ENCODE measurements at regions not wholly inside any gene's neighbourhood (a gene's known extent, or its start where the extent isn't known, plus 50 kb on each side); places are given as distances from the start of the nearest gene placed in this dataset.

DNA sequence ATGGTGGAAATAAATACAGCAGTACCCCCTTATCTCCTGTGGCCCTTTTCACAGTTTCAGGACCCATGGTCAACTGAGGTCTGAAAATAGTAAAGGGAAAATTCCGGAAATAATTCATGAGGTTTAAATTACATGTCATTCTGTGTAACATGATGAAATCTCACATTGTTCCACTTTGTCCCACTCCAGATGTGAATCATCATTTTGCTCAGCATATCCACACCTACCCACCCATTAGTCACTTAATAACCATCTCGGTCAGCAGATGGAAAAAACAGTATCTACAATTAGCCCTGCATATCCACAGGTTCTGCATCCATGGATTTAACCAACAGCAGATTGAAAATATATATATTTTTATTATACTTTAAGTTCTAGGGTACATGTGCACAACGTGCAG, 86.9 kb upstream of the GORAB start:
- no peak overlapping the region for H2AFZ ChIP-seq (ENCODE audit: control insufficient read depth, low read length)
- TF ChIP-seq EZH2 (IDR thresholded peaks at IDR 0.05; ENCODE audit: low read length): no peak
- no peak for TF ChIP-seq CTCF (optimal IDR thresholded peaks at IDR 0.05 in 1 of 3, IDR thresholded peaks at IDR 0.05 in 1 of 3, conservative IDR thresholded peaks at IDR 0.05 in 1 of 3; ENCODE audit: extremely low read depth in 1 of 3, insufficient read depth in 2 of 3, low read length in 3 of 3)
- H4K20me1 ChIP-seq (ENCODE audit: control insufficient read depth, extremely low read depth, insufficient read depth, low read length): no peaks in the 10 kb centered on the region
- FAIRE-seq (no peak), DNase-seq (ENCODE audit: low read depth, low spot score) (no peak)
- no peaks in the 10 kb centered on the region for H3K9me3 ChIP-seq (ENCODE audit: control insufficient read depth, low read depth, low read length)
- H3K36me3 ChIP-seq (ENCODE audit: control insufficient read depth in 2 of 2, extremely low read depth in 1 of 2, insufficient read depth in 2 of 2, low read length in 2 of 2): no peaks in the 10 kb centered on the region
- no peak overlapping the region for H3K4me2 ChIP-seq (ENCODE audit: control insufficient read depth, extremely low read depth, insufficient read depth, low read depth, low read length)
- H3K9ac ChIP-seq (ENCODE audit: control insufficient read depth, extremely low read depth, insufficient read depth, low read length): no peak overlapping the region
- dilution Hi-C loops (cut with MboI; ENCODE audit: extremely low pct_ligation_motif_present, low sequenced_read_pairs): no loop called here
- no peaks in the 10 kb centered on the region for H3K9me1 ChIP-seq (ENCODE audit: control insufficient read depth, extremely low read depth, insufficient read depth, low read length)
- H3K27ac ChIP-seq (ENCODE audit: control insufficient read depth, insufficient read depth, low read length): no peak overlapping the region
- H3K27me3 ChIP-seq (ENCODE audit: control insufficient read depth, extremely low read depth, insufficient read depth, low read length): no peaks in the 10 kb centered on the region
- no peak overlapping the region for H3K4me3 ChIP-seq (ENCODE audit: control insufficient read depth in 2 of 3, extremely low read depth in 1 of 3, insufficient read depth in 2 of 3, low read depth in 1 of 3, low read length in 3 of 3)
- no peaks in the 10 kb centered on the region for H3K79me2 ChIP-seq (ENCODE audit: control insufficient read depth, insufficient read depth, low read length)
- no peaks in the 10 kb centered on the region for H3K4me1 ChIP-seq (ENCODE audit: control insufficient read depth, extremely low read depth, insufficient read depth, low read length)

DNA sequence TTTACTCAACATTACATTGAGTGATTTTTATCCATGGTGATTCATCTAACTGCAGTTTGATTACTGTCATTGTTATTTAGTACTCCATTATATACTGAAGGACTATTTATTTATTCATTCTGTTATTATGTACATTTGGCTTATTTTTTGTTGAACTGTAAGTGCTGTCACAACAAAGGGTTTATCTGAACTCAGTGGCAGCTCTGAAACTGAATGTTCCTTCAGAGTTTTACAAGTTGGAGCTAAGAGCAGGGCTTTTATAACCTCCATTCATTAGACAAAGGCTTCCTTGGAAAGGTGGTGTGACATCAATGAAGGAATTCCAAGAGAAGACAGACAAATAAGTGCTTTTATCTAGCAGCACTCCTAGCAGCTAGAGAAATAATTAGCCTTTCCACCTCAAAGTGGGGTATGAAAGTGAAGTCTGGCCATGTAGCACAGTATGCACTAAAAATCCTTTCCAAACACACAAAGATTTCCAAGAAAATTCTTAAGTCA, 83.3 kb upstream of the GORAB start:
- dilution Hi-C loops (cut with MboI; ENCODE audit: extremely low pct_ligation_motif_present, low sequenced_read_pairs): no loop called here
- DNase-seq (ENCODE audit: low read depth, low spot score) (no peak), FAIRE-seq (no peak)
- no peaks in the 10 kb centered on the region for H3K36me3 ChIP-seq (ENCODE audit: control insufficient read depth in 2 of 2, extremely low read depth in 1 of 2, insufficient read depth in 2 of 2, low read length in 2 of 2)
- no peaks in the 10 kb centered on the region for H3K9me1 ChIP-seq (ENCODE audit: control insufficient read depth, extremely low read depth, insufficient read depth, low read length)
- H2AFZ ChIP-seq (ENCODE audit: control insufficient read depth, low read length): no peak overlapping the region
- no peak overlapping the region for H3K4me3 ChIP-seq (ENCODE audit: control insufficient read depth in 2 of 3, extremely low read depth in 1 of 3, insufficient read depth in 2 of 3, low read depth in 1 of 3, low read length in 3 of 3)
- no peak overlapping the region for H3K4me2 ChIP-seq (ENCODE audit: control insufficient read depth, extremely low read depth, insufficient read depth, low read depth, low read length)
- no peaks in the 10 kb centered on the region for H3K4me1 ChIP-seq (ENCODE audit: control insufficient read depth, extremely low read depth, insufficient read depth, low read length)
- TF ChIP-seq EZH2 (IDR thresholded peaks at IDR 0.05; ENCODE audit: low read length) (no peak), CTCF (optimal IDR thresholded peaks at IDR 0.05 in 1 of 3, IDR thresholded peaks at IDR 0.05 in 1 of 3, conservative IDR thresholded peaks at IDR 0.05 in 1 of 3; ENCODE audit: extremely low read depth in 1 of 3, insufficient read depth in 2 of 3, low read length in 3 of 3) (no peak)
- no peak overlapping the region for H3K27ac ChIP-seq (ENCODE audit: control insufficient read depth, insufficient read depth, low read length)
- H3K27me3 ChIP-seq (ENCODE audit: control insufficient read depth, extremely low read depth, insufficient read depth, low read length): no peaks in the 10 kb centered on the region
- H3K9ac ChIP-seq (ENCODE audit: control insufficient read depth, extremely low read depth, insufficient read depth, low read length): no peak overlapping the region
- no peaks in the 10 kb centered on the region for H3K79me2 ChIP-seq (ENCODE audit: control insufficient read depth, insufficient read depth, low read length)
- no peaks in the 10 kb centered on the region for H3K9me3 ChIP-seq (ENCODE audit: control insufficient read depth, low read depth, low read length)
- H4K20me1 ChIP-seq (ENCODE audit: control insufficient read depth, extremely low read depth, insufficient read depth, low read length): no peaks in the 10 kb centered on the region

Measured in keratinocyte (primary cell).